HEK293 (cell line): ENCODE measurements at regions not wholly inside any gene's neighbourhood (a gene's known extent, or its start where the extent isn't known, plus 50 kb on each side); places are given as distances from the start of the nearest gene placed in this dataset.

ENCODE experiments used
- CTCF ChIA-PET: fragments of 350-600 bp; formaldehyde crosslinking; extraction: SDS; loops from one replicate; lab custom pipeline; 2021; ENCODE audit warnings: antibody characterized with exemption; lab: Yijun Ruan, JAX
- POLR2A ChIA-PET: fragments of 300-600 bp; formaldehyde crosslinking; extraction: SDS; loops from one replicate; lab custom pipeline; 2020; ENCODE audit warnings: antibody characterized with exemption, inconsistent platforms; lab: Yijun Ruan, JAX
- H3K27ac ChIP-seq: fragments of 200-500 bp; sonication (Bioruptor generic); 2 replicates; pipeline ENCODE4 v1.5.1; 2014; ENCODE audit warnings: low read depth, low read length, control low read depth, inconsistent platforms; ENCODE audit errors: extremely low read depth
- H3K36me3 ChIP-seq, 2 experiments: fragments of 200-500 bp in 1 of 2; sonication (Bioruptor generic) in 1 of 2; 1 replicate in 1 of 2; 2 replicates in 1 of 2; pipeline ENCODE4 v1.5.1; 2014 to 2017; ENCODE audit warnings: inconsistent platforms in 2 of 2, low read length in 2 of 2; ENCODE audit not compliant: control insufficient read depth in 2 of 2, insufficient read depth in 1 of 2
- H3K4me1 ChIP-seq: fragments of 200-500 bp; sonication (Bioruptor generic); 2 replicates; pipeline ENCODE4 v1.5.1; 2014; ENCODE audit warnings: mild to moderate bottlenecking, low read length, inconsistent platforms; ENCODE audit not compliant: control insufficient read depth, insufficient read depth
- H3K4me3 ChIP-seq: 2 replicates; pipeline ENCODE4 v1.5.1; 2011; ENCODE audit warnings: low read depth, mild to moderate bottlenecking, control low read depth, low read length, moderate library complexity
- H3K9me3 ChIP-seq: fragments of 200-500 bp; sonication (Bioruptor generic); 2 replicates; pipeline ENCODE4 v1.5.1; 2014; ENCODE audit warnings: low read depth, low read length, inconsistent platforms; ENCODE audit not compliant: control insufficient read depth, insufficient read depth
- KLF8 ChIP-seq: fragments of 450-650 bp; formaldehyde crosslinking; IDR thresholded peaks from 2 replicates; pipeline ENCODE4 v1.5.1; 2016; ENCODE audit warnings: missing biosample characterization, missing genetic modification characterization
- MZF1 ChIP-seq: fragments of 450-650 bp; formaldehyde crosslinking; IDR thresholded peaks from 2 replicates; pipeline ENCODE4 v1.5.1; 2017; ENCODE audit warnings: missing biosample characterization, missing genetic modification characterization, borderline replicate concordance
- WT1 ChIP-seq: fragments of 450-650 bp; formaldehyde crosslinking; IDR thresholded peaks from 2 replicates; pipeline ENCODE4 v1.5.1; 2016; ENCODE audit warnings: missing biosample characterization, missing genetic modification characterization
- ZBTB48 ChIP-seq: fragments of 450-650 bp; formaldehyde crosslinking; IDR thresholded peaks from 2 replicates; pipeline ENCODE4 v1.5.1; 2016; ENCODE audit warnings: missing biosample characterization, missing genetic modification characterization
- ZFHX2 ChIP-seq: fragments of 450-650 bp; formaldehyde crosslinking; conservative IDR thresholded peaks from 2 replicates; pipeline ENCODE4 v1.5.1; 2016; ENCODE audit warnings: missing biosample characterization, missing genetic modification characterization
- ZFP3 ChIP-seq: fragments of 450-650 bp; formaldehyde crosslinking; IDR thresholded peaks from 2 replicates; pipeline ENCODE4 v1.5.1; 2016; ENCODE audit warnings: low read depth, missing biosample characterization, missing genetic modification characterization
- ZNF133 ChIP-seq: fragments of 450-650 bp; formaldehyde crosslinking; IDR thresholded peaks from 2 replicates; pipeline ENCODE4 v1.5.1; 2016; ENCODE audit warnings: missing biosample characterization, missing genetic modification characterization
- ZNF16 ChIP-seq: fragments of 450-650 bp; formaldehyde crosslinking; IDR thresholded peaks from 2 replicates; pipeline ENCODE4 v1.5.1; 2016; ENCODE audit warnings: low read depth, missing biosample characterization, missing genetic modification characterization
- ZNF24 ChIP-seq: fragments of 450-650 bp; formaldehyde crosslinking; IDR thresholded peaks from 2 replicates; pipeline ENCODE4 v1.5.1; 2016; ENCODE audit warnings: missing biosample characterization, missing genetic modification characterization
- ZNF521 ChIP-seq: fragments of 450-650 bp; formaldehyde crosslinking; IDR thresholded peaks from 2 replicates; pipeline ENCODE4 v1.5.1; 2017; ENCODE audit warnings: missing biosample characterization, mild to moderate bottlenecking, missing genetic modification characterization
- ZNF791 ChIP-seq: fragments of 450-650 bp; formaldehyde crosslinking; IDR thresholded peaks from 2 replicates; pipeline ENCODE4 v1.5.1; 2016; ENCODE audit warnings: missing biosample characterization, missing genetic modification characterization
- TF ChIP-seq, protein P1 (sequence below): fragments of 450-650 bp; formaldehyde crosslinking; IDR thresholded peaks from 2 replicates; pipeline ENCODE4 v1.5.1; 2016; ENCODE audit warnings: missing biosample characterization, missing genetic modification characterization, borderline replicate concordance
- TF ChIP-seq, protein P2 (sequence below): fragments of 450-650 bp; formaldehyde crosslinking; IDR thresholded peaks from 2 replicates; pipeline ENCODE4 v1.5.1; 2017; ENCODE audit warnings: missing biosample characterization, missing genetic modification characterization
- TF ChIP-seq, protein P3 (sequence below): fragments of 450-650 bp; formaldehyde crosslinking; IDR thresholded peaks from 2 replicates; pipeline ENCODE4 v1.5.1; 2016; ENCODE audit warnings: missing biosample characterization, missing genetic modification characterization, low read depth
- TF ChIP-seq, protein P4 (sequence below): fragments of 450-650 bp; formaldehyde crosslinking; conservative IDR thresholded peaks from 2 replicates; pipeline ENCODE4 v1.5.1; 2016; ENCODE audit warnings: low read depth, missing biosample characterization, missing genetic modification characterization

DNA sequence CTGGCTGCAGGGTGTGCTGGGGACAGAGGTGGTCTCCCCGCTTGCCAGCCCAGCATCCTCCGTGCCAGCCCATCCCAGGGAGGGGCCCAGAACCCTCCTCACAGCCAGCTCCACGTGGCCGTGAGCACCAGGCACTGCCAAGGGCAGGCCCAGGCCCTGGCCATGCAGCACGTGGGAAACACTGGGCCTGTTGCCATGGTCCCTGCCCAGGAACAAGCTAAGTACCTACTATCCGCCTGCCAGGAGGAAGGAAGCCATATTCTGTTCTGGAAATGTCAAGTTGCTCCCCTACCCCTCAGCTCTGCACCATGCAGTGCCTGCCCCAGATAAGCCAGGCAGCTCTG lies 250.6 kb downstream of the CYP26B1 start:
- ChIA-PET POLR2A (interaction anchor here (1.3 kb wide), 1 partner anchor 8 kb away, joined by 3 read pairs; no protein-coding TSS in a partner anchor), CTCF (interaction anchor here (1.2 kb wide), 1 partner anchor 27 kb away, joined by 3 read pairs; no protein-coding TSS in a partner anchor)
- TF ChIP-seq, protein P1, sequence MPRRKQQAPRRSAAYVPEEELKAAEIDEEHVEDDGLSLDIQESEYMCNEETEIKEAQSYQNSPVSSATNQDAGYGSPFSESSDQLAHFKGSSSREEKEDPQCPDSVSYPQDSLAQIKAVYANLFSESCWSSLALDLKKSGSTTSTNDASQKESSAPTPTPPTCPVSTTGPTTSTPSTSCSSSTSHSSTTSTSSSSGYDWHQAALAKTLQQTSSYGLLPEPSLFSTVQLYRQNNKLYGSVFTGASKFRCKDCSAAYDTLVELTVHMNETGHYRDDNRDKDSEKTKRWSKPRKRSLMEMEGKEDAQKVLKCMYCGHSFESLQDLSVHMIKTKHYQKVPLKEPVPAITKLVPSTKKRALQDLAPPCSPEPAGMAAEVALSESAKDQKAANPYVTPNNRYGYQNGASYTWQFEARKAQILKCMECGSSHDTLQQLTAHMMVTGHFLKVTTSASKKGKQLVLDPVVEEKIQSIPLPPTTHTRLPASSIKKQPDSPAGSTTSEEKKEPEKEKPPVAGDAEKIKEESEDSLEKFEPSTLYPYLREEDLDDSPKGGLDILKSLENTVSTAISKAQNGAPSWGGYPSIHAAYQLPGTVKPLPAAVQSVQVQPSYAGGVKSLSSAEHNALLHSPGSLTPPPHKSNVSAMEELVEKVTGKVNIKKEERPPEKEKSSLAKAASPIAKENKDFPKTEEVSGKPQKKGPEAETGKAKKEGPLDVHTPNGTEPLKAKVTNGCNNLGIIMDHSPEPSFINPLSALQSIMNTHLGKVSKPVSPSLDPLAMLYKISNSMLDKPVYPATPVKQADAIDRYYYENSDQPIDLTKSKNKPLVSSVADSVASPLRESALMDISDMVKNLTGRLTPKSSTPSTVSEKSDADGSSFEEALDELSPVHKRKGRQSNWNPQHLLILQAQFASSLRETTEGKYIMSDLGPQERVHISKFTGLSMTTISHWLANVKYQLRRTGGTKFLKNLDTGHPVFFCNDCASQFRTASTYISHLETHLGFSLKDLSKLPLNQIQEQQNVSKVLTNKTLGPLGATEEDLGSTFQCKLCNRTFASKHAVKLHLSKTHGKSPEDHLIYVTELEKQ (tag by site-specific recombination), result no peak
- TF ChIP-seq MZF1, result no peak
- no peak for TF ChIP-seq KLF8 (tag by site-specific recombination)
- no peak for TF ChIP-seq ZFP3 (tag by site-specific recombination)
- TF ChIP-seq ZNF24 (tag by site-specific recombination), result no peak
- TF ChIP-seq, protein P2, sequence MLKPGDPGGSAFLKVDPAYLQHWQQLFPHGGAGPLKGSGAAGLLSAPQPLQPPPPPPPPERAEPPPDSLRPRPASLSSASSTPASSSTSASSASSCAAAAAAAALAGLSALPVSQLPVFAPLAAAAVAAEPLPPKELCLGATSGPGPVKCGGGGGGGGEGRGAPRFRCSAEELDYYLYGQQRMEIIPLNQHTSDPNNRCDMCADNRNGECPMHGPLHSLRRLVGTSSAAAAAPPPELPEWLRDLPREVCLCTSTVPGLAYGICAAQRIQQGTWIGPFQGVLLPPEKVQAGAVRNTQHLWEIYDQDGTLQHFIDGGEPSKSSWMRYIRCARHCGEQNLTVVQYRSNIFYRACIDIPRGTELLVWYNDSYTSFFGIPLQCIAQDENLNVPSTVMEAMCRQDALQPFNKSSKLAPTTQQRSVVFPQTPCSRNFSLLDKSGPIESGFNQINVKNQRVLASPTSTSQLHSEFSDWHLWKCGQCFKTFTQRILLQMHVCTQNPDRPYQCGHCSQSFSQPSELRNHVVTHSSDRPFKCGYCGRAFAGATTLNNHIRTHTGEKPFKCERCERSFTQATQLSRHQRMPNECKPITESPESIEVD (tag by site-specific recombination), result no peak
- no peak for TF ChIP-seq WT1
- TF ChIP-seq, protein P3, sequence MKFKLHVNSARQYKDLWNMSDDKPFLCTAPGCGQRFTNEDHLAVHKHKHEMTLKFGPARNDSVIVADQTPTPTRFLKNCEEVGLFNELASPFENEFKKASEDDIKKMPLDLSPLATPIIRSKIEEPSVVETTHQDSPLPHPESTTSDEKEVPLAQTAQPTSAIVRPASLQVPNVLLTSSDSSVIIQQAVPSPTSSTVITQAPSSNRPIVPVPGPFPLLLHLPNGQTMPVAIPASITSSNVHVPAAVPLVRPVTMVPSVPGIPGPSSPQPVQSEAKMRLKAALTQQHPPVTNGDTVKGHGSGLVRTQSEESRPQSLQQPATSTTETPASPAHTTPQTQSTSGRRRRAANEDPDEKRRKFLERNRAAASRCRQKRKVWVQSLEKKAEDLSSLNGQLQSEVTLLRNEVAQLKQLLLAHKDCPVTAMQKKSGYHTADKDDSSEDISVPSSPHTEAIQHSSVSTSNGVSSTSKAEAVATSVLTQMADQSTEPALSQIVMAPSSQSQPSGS (tag by site-specific recombination), result no peak
- no peak for TF ChIP-seq ZBTB48
- no peak for TF ChIP-seq ZFHX2 (tag by site-specific recombination)
- no peak for TF ChIP-seq ZNF791 (tag by site-specific recombination)
- Histone ChIP-seq H3K9me3 (no peaks in the 10 kb centered on the region), H3K36me3 (no peaks in the 10 kb centered on the region), H3K4me3 (no peak overlapping the region), H3K4me1 (no peaks in the 10 kb centered on the region), H3K27ac (no peak overlapping the region)

DNA sequence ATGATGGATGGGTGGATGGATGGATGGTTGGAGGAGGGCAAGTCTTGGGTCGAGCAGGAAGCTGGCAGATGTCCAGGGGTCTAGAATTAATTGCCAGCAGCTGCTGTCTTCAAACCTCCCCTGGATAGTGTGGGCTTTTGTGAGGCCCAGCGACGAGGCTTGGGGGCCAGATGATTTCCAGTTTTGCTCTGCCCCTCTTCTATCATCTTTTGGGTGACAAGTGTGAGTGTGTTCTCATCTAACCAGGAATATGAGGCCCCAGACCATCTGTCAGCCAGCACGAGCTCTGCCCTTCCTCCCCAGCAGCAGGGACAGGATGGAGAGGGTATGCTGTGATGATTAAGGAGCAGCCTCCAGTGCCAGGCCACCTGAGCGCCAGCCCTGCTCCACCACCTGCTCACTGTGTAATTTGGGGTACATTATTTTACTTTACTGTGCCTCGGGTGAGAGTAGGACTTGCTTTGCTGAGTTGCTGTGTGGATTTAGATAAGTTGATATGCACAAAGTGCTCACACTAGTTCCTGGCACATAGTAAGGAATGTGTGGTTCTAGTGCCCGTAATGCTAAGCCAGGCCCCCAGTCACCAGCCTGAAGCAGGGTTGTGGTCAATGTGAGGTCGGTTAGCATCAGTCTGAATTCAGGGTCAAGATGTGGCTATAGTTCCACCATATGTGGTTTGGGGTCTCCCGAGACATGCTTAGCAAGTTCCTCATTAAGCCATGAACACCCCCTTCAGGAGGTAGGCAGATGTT lies 251.1 kb downstream of the CYP26B1 start:
- POLR2A ChIA-PET, result interaction anchor here (1.3 kb wide), 1 partner anchor 9 kb away, joined by 3 read pairs; no protein-coding TSS in a partner anchor
- CTCF ChIA-PET, result interaction anchor here (1.2 kb wide), 1 partner anchor 27 kb away, joined by 3 read pairs; no protein-coding TSS in a partner anchor
- no peaks in the 10 kb centered on the region for H3K36me3 ChIP-seq
- no peak overlapping the region for H3K27ac ChIP-seq
- no peak overlapping the region for H3K4me3 ChIP-seq
- H3K4me1 ChIP-seq, result no peaks in the 10 kb centered on the region
- TF ChIP-seq MZF1, result no peak
- TF ChIP-seq ZNF133 (tag by site-specific recombination), result no peak
- TF ChIP-seq ZNF16 (tag by site-specific recombination), result no peak
- no peak for TF ChIP-seq ZNF521 (tag by site-specific recombination)
- TF ChIP-seq, protein P4, sequence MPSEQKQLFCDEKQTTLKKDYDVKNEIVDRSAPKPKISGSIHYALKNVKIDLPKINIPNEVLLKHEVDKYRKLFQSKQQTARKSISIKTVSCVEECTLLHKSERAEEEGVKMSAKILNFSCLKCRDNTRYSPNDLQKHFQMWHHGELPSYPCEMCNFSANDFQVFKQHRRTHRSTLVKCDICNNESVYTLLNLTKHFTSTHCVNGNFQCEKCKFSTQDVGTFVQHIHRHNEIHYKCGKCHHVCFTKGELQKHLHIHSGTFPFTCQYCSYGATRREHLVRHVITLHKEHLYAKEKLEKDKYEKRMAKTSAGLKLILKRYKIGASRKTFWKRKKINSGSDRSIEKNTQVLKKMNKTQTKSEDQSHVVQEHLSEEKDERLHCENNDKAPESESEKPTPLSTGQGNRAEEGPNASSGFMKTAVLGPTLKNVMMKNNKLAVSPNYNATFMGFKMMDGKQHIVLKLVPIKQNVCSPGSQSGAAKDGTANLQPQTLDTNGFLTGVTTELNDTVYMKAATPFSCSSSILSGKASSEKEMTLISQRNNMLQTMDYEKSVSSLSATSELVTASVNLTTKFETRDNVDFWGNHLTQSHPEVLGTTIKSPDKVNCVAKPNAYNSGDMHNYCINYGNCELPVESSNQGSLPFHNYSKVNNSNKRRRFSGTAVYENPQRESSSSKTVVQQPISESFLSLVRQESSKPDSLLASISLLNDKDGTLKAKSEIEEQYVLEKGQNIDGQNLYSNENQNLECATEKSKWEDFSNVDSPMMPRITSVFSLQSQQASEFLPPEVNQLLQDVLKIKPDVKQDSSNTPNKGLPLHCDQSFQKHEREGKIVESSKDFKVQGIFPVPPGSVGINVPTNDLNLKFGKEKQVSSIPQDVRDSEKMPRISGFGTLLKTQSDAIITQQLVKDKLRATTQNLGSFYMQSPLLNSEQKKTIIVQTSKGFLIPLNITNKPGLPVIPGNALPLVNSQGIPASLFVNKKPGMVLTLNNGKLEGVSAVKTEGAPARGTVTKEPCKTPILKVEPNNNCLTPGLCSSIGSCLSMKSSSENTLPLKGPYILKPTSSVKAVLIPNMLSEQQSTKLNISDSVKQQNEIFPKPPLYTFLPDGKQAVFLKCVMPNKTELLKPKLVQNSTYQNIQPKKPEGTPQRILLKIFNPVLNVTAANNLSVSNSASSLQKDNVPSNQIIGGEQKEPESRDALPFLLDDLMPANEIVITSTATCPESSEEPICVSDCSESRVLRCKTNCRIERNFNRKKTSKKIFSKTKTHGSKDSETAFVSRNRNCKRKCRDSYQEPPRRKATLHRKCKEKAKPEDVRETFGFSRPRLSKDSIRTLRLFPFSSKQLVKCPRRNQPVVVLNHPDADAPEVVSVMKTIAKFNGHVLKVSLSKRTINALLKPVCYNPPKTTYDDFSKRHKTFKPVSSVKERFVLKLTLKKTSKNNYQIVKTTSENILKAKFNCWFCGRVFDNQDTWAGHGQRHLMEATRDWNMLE (tag by site-specific recombination), result no peak
- H3K9me3 ChIP-seq, result no peaks in the 10 kb centered on the region
